ENCODE measurements at regions not wholly inside any gene's neighbourhood (a gene's known extent, or its start where the extent isn't known, plus 50 kb on each side); places are given as distances from the start of the nearest gene placed in this dataset.

DNA sequence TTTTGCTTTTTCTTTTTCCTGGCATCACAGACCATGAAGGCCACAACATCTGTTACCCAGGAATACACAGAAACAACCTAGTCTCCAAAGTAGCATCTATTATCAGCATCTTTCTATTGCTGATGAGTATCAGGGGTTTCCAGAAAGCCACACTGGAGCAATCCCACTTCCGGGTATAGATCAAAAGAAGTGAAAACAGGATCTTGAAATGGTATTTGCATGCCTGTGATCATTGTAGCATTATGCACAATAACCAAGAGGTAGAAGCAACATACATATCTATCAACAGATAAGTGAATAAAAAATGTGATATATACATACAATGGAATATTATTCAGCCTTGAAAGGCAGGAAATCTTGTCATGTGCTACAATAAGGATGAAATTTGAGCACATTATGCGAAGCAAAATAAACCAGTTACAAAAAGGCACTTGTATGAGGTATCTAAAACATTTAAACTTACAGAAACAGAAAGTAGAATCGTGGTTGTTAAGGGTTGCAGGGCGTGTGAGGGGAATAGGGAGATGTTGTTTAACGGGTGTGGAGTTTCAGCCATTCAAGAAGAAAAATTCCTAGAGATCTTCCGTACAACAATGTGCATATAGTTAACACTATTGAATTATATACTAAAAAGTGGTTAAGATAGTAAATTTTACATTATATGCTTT, 115.1 kb downstream of the KCNE4 start:
- DNase-seq (ENCODE audit: low spot score) = no peak
- in situ Hi-C loops (cut with MboI; ENCODE audit: low sequenced_read_pairs, unreplicated experiment) = no loop called here
- no peak for TF ChIP-seq CTCF (IDR thresholded peaks at IDR 0.05; ENCODE audit: borderline replicate concordance, control extremely low read depth, extremely low read depth, insufficient read depth, missing control alignments)

DNA sequence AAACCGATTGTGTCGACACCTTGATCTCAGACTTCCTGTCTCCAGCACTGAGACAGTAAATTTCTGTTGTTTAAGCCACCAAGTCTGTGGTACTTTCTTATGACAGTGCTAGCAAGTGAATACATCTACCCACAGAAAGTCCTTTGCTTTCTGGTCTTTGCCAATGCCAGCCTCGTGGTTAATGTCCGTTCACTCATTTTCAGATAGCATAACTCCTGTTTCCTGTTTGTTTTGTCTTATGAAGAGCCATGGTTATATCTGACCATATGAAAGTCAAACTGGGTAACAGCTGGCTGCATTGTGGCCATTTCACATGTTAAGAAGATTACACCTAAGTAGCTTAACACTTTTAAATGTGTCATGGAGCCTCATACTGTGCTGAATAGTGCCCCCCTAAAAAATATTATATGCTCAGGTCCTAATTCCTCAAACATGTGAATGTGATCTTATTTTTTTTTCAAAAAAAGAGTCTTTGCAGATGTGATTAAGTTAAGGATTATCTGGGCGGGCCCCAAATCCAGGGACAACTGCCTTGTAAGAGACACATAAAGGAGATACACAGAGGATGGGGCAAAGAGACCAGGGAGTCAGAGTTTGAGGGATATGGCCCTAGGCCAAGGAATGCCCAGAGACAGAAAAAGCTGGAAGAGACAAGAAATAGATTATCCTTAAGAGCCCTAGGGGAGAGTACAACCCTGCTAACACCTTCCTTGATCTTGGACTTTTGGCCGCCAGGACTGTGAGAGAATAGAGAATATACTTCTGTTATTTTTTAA, 118.0 kb downstream of the KCNE4 start:
- no peak for TF ChIP-seq CTCF (IDR thresholded peaks at IDR 0.05; ENCODE audit: borderline replicate concordance, control extremely low read depth, extremely low read depth, insufficient read depth, missing control alignments)
- DNase-seq (ENCODE audit: low spot score) = no peak
- in situ Hi-C loops (cut with MboI; ENCODE audit: low sequenced_read_pairs, unreplicated experiment) = no loop called here

DNA sequence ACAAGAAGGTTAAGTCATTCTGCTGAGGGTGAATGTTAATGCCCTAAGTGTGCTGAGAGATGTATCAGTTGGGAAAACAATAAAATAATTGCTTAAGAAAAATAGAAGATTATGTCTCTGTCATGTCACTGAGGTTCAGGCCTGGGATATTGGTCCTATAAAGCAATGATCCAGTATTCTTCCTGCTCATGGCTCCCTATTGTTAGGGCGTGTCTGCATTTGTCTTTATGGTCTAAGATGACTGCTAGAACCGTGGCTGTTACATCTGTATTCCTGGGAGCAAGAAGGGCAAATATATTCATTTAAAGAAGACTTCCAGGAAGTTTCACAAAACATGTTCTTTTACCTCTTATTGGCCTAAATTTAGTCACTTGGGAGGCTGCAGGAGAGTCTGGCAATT, 125.0 kb downstream of the KCNE4 start:
- no peak for TF ChIP-seq CTCF (IDR thresholded peaks at IDR 0.05; ENCODE audit: borderline replicate concordance, control extremely low read depth, extremely low read depth, insufficient read depth, missing control alignments)
- in situ Hi-C loops (cut with MboI; ENCODE audit: low sequenced_read_pairs, unreplicated experiment) = no loop called here
- DNase-seq (ENCODE audit: low spot score) = no peak

DNA sequence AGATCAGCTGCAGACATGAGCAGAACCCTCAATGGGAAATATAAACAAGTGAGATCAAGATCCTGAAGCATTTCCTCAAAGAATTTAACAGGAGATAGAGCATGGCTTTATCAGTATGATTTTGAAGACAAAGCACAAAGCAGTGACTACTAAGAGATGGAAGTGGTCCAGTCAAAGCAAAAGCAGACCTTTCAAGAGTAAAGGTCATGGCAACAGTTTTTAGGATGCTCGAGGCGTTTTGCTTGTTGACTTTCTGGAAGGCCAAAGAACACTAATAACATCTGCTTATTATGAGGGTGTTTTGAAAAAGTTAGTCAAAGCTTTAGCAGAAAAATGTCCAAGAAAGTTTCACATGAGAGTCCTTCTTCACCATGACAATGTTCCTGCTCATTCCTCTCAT, 128.5 kb downstream of the KCNE4 start:
- in situ Hi-C loops (cut with MboI; ENCODE audit: low sequenced_read_pairs, unreplicated experiment) = no loop called here
- TF ChIP-seq CTCF (IDR thresholded peaks at IDR 0.05; ENCODE audit: borderline replicate concordance, control extremely low read depth, extremely low read depth, insufficient read depth, missing control alignments) = no peak
- DNase-seq (ENCODE audit: low spot score) = no peak

DNA sequence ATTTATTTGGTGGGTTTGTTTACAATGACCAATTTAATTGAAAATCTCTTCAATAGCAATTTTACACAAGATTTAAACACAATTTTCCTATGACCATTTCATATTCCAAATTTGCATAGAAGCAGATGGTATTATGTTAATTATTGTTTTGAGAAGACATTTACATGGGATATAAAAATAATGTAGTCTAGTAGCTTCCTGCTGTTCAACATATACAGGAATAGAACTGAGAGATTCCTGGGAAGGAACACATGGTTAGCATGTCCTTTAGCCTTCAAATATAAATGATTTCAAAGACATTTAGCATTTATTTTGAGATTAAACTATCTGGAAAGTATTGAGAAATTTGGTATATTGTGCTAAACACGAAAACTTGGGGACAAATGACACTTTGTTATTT, 129.6 kb downstream of the KCNE4 start:
- TF ChIP-seq CTCF (IDR thresholded peaks at IDR 0.05; ENCODE audit: borderline replicate concordance, control extremely low read depth, extremely low read depth, insufficient read depth, missing control alignments) = no peak
- DNase-seq (ENCODE audit: low spot score) = no peak
- in situ Hi-C loops (cut with MboI; ENCODE audit: low sequenced_read_pairs, unreplicated experiment) = no loop called here

DNA sequence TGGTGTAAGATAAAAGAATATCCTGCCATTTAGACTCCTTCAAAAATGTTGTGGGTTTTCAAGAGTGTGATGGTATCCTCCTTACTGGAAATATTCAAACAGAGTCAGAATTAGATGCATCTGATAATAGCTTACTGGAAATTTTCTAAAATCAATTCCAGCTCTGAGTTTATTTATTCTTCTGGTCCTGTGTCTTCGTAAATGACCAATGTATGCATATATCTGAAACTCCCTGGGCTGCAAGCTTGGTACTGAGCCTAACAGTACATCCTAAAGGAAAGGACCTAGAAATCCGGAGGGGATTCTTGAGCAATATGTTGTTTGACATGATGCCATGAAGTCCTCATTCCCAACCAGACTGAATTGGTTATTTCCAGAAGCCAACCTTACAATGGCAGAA, 130.4 kb downstream of the KCNE4 start:
- no peak for TF ChIP-seq CTCF (IDR thresholded peaks at IDR 0.05; ENCODE audit: borderline replicate concordance, control extremely low read depth, extremely low read depth, insufficient read depth, missing control alignments)
- DNase-seq (ENCODE audit: low spot score) = no peak
- in situ Hi-C loops (cut with MboI; ENCODE audit: low sequenced_read_pairs, unreplicated experiment) = no loop called here

All from GM13976 (cell line).